PC-3 (cell line): ENCODE measurements at regions not wholly inside any gene's neighbourhood (a gene's known extent, or its start where the extent isn't known, plus 50 kb on each side); places are given as distances from the start of the nearest gene placed in this dataset.
A peak's percentile ranks its signal among the peaks of the same experiment; 100 is the strongest.
"Not testable (repeated sequence)": the region's sequence is repeated elsewhere in the genome, so short reads cannot be mapped to it uniquely, and the experiment has no call there.

Experiments
- ATAC-seq: fragments of 200-7000 bp; cut with Tn5 transposase; 2 replicates; pipeline ENCODE4 v1.9.1; 2020; ENCODE audit warnings: mild to moderate bottlenecking, moderate library complexity
- BruUV-seq: library from RNA; stranded (reverse); fragments of 400-500 nt; replicated peaks from 2 replicates; lab custom pipeline; 2021; lab: Mats Ljungman, UMichigan
- CTCF ChIA-PET: fragments of 300-600 bp; sonication (Branson Sonifier 250); formaldehyde crosslinking; loops from one replicate; lab custom pipeline; 2022; ENCODE audit warnings: antibody characterized with exemption; lab: Charles Lee
- POLR2A ChIA-PET: fragments of 300-600 bp; sonication (Branson Sonifier 250); formaldehyde crosslinking; loops from one replicate; lab custom pipeline; 2022; ENCODE audit warnings: antibody characterized with exemption; ENCODE audit not compliant: unreplicated experiment; lab: Charles Lee
- DNase-seq: peaks from one replicate; pipeline ENCODE4 v3.0.0-alpha.2; 2015
- H2AFZ ChIP-seq: fragments of 300-600 bp; sonication (generic); 2 replicates; pipeline ENCODE4 v1.6.0; 2016; ENCODE audit warnings: antibody characterized with exemption, low read length
- H3F3A ChIP-seq: fragments of 300-600 bp; sonication (generic); one replicate; pipeline ENCODE4 v1.6.0; 2017; ENCODE audit warnings: antibody characterized with exemption, low read length, control low read depth, mild to moderate bottlenecking; ENCODE audit not compliant: unreplicated experiment
- H3K27ac ChIP-seq: fragments of 300-600 bp; sonication (generic); 2 replicates; pipeline ENCODE4 v1.5.1; 2016; ENCODE audit warnings: mild to moderate bottlenecking, low read length
- H3K27me3 ChIP-seq: fragments of 300-600 bp; sonication (generic); 2 replicates; pipeline ENCODE4 v1.6.1; 2016; ENCODE audit warnings: low read length, mixed read lengths
- H3K36me3 ChIP-seq: fragments of 300-600 bp; sonication (generic); 2 replicates; pipeline ENCODE4 v1.6.1; 2016; ENCODE audit warnings: low read depth, mixed run types, low read length, mixed read lengths
- H3K4me1 ChIP-seq: fragments of 300-600 bp; sonication (generic); 2 replicates; pipeline ENCODE4 v1.5.1; 2016; ENCODE audit warnings: low read length; ENCODE audit not compliant: insufficient read depth
- H3K4me2 ChIP-seq: fragments of 300-600 bp; sonication (generic); 2 replicates; pipeline ENCODE4 v1.6.0; 2016; ENCODE audit warnings: low read length
- H3K4me3 ChIP-seq: fragments of 300-600 bp; sonication (generic); 2 replicates; pipeline ENCODE4 v1.5.1; 2016; ENCODE audit warnings: mild to moderate bottlenecking, low read length, mixed read lengths
- H3K79me2 ChIP-seq: fragments of 300-600 bp; sonication (generic); 2 replicates; pipeline ENCODE4 v1.6.1; 2017; ENCODE audit warnings: low read length, mixed read lengths
- H3K9ac ChIP-seq: fragments of 300-600 bp; sonication (generic); 2 replicates; pipeline ENCODE4 v1.6.0; 2016; ENCODE audit warnings: mild to moderate bottlenecking, low read length
- H3K9me2 ChIP-seq: fragments of 300-600 bp; sonication (generic); replicated peaks from 2 replicates; pipeline ENCODE4 v1.6.1; 2016; ENCODE audit warnings: mixed run types, low read length, mixed read lengths
- H3K9me3 ChIP-seq: fragments of 300-600 bp; sonication (generic); 2 replicates; pipeline ENCODE4 v1.6.1; 2016; ENCODE audit warnings: low read length, mixed read lengths
- H4K20me1 ChIP-seq: fragments of 300-600 bp; sonication (generic); 2 replicates; pipeline ENCODE4 v1.6.1; 2016; ENCODE audit warnings: low read length, mixed read lengths
- intact Hi-C: fragments of 100-400 bp; cut with micrococcal nuclease; formaldehyde crosslinking; loops from 2 replicates; pipeline ENCODE4 v1.9.0; 2023

DNA sequence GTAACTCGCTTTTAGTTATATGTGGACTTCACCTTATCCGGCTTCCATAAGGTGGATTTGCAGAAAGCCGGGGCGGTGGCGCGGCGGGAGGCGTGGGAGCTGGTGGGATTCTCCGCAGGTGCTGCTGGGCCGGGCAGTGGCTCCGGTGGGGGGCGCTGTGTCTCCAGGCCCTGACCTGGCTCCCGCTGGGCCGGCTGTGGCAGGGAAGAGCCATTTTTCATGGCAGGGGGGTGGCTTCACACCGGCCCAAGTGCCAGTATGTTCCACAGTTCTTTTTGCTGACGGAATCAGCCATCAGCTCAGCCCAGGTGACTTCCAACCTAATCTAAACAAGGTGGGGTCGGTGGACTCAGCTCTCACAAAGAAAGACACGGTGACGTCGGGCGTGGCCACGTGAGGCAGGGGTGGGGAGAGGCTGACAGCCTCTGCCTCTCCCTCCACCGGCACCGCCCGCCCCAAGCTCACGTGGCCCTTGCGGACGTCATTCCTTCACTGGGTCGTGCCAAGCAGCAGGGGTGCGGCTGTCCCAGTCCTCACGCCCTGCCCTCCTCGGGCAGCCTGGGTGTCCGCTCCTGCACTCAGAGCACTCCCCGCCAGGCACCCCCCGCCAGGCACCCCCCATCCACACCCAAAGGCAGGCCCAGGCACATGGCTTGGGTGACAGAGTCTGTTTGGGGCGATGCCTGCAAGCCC is 4429.9 kb upstream of the TPTE start:
- H3K4me3 ChIP-seq, CTCF ChIA-PET, DNase-seq: not testable (repeated sequence)

DNA sequence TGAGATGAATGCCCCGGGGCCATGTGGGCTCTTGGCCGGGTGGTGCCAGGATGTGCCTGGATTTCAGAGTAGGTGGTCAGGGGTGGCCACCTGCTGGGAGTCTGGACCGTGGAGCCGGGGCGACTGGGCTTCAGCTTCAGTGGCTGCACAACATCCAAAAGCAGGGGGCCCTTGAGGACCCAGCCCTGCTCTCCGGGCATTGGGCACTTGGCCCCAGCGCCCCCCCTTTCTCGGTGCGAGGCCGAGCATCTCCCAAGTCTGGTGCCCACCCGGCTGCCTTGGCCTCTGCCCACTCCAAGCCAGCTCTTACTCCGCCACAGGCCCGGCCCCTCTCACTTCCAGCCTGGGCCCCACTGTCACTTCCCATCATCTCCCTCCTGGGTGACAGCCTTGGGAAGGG is 4429.0 kb upstream of the TPTE start:
- H3K9me3 ChIP-seq, H3K4me2 ChIP-seq, H3K27me3 ChIP-seq, H4K20me1 ChIP-seq, BruUV-seq, DNase-seq, ATAC-seq, H3K27ac ChIP-seq, POLR2A ChIA-PET, H3F3A ChIP-seq, H3K9ac ChIP-seq, H3K4me3 ChIP-seq, H3K9me2 ChIP-seq, CTCF ChIA-PET, H2AFZ ChIP-seq, intact Hi-C loops, H3K4me1 ChIP-seq, H3K36me3 ChIP-seq, H3K79me2 ChIP-seq: not testable (repeated sequence)

More for the DNA sequence above, 4429.9 kb upstream of the TPTE start:
- ATAC-seq = peak; percentile 80
- H3K4me1 ChIP-seq, H2AFZ ChIP-seq, BruUV-seq, H3K36me3 ChIP-seq, H3K4me2 ChIP-seq, intact Hi-C loops, H4K20me1 ChIP-seq, H3K79me2 ChIP-seq, H3F3A ChIP-seq, H3K9ac ChIP-seq, H3K9me3 ChIP-seq, H3K27me3 ChIP-seq, POLR2A ChIA-PET, H3K9me2 ChIP-seq, H3K27ac ChIP-seq: not testable (repeated sequence)

DNA sequence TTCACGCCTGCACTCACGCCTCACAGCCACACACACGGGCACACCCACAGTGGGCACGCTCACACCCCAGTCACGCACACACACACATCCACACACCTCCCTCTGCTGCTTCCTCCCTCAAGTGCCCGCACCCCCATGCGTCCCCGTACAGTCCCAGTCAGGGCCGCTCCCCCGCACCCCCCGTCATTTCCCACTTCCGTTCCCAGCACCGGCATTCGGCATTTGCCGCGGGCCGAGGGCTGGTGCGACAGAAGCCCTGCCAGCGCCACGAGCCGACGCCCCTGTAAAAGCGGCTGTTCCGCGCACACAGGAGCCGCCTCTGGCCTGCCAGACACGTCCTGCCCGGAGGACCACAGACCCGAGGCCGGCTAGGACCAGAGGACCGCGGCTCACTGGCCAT is 4428.0 kb upstream of the TPTE start:
- H2AFZ ChIP-seq, H3F3A ChIP-seq, H3K4me1 ChIP-seq, H3K27ac ChIP-seq, H3K9me2 ChIP-seq, H3K9ac ChIP-seq, intact Hi-C loops, H3K4me3 ChIP-seq, H3K79me2 ChIP-seq, H3K9me3 ChIP-seq, H3K27me3 ChIP-seq, H3K4me2 ChIP-seq, H3K36me3 ChIP-seq, POLR2A ChIA-PET, DNase-seq, CTCF ChIA-PET, H4K20me1 ChIP-seq, BruUV-seq, ATAC-seq: not testable (repeated sequence)

DNA sequence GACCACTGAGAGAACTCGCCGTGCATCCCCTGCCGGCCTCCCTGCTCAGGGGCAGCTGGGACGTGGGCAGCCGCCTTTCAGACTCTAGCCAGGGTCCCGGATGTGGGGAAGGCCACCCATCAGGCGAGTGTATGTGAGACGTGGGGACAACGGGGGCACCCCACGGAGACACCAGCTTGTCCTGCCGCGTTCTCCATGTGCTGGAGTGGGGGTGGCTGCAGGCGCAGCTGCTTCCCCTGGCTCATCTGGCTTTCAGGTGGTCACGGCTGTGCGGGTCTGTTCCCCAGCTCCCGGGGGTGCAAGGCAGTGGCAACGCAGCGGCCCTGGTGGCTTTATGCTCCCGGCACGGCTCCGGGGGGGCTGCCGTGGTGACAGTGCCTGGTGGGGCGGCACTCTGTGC is 4427.5 kb upstream of the TPTE start:
- H3K9ac ChIP-seq, H3K79me2 ChIP-seq, H3K4me1 ChIP-seq, H3K4me3 ChIP-seq, H3K27me3 ChIP-seq, ATAC-seq, H3K4me2 ChIP-seq, H3K9me3 ChIP-seq, H2AFZ ChIP-seq, H3K9me2 ChIP-seq, H3K27ac ChIP-seq, DNase-seq, H4K20me1 ChIP-seq, CTCF ChIA-PET, H3K36me3 ChIP-seq, BruUV-seq, H3F3A ChIP-seq, POLR2A ChIA-PET, intact Hi-C loops: not testable (repeated sequence)

DNA sequence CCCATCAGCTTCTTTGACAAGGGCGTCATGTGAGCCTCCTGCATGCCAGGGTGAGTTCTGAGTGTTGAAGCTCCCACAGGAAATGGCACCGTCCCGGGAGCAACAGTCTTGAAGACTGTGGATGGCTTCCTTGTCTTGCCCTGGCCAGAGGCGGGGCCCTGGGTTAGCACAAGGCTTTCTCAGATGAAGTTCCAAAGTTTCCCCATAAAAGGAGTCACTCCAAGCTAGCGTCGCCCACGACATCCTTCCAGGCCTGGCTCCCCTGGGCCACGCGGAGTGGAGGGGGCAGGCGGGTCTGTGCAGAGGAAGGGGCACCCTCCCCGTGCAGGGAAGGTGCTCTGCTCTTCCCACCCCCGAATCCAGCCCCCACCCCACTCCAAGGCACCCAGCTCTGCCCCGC is 4426.1 kb upstream of the TPTE start:
- POLR2A ChIA-PET, H3K9me2 ChIP-seq, H3K4me3 ChIP-seq, H3K79me2 ChIP-seq, BruUV-seq, H3K27ac ChIP-seq, intact Hi-C loops, H2AFZ ChIP-seq, ATAC-seq, H3K9me3 ChIP-seq, H3F3A ChIP-seq, DNase-seq, H3K9ac ChIP-seq, H3K4me2 ChIP-seq, H3K36me3 ChIP-seq, H4K20me1 ChIP-seq, H3K27me3 ChIP-seq, H3K4me1 ChIP-seq, CTCF ChIA-PET: not testable (repeated sequence)

DNA sequence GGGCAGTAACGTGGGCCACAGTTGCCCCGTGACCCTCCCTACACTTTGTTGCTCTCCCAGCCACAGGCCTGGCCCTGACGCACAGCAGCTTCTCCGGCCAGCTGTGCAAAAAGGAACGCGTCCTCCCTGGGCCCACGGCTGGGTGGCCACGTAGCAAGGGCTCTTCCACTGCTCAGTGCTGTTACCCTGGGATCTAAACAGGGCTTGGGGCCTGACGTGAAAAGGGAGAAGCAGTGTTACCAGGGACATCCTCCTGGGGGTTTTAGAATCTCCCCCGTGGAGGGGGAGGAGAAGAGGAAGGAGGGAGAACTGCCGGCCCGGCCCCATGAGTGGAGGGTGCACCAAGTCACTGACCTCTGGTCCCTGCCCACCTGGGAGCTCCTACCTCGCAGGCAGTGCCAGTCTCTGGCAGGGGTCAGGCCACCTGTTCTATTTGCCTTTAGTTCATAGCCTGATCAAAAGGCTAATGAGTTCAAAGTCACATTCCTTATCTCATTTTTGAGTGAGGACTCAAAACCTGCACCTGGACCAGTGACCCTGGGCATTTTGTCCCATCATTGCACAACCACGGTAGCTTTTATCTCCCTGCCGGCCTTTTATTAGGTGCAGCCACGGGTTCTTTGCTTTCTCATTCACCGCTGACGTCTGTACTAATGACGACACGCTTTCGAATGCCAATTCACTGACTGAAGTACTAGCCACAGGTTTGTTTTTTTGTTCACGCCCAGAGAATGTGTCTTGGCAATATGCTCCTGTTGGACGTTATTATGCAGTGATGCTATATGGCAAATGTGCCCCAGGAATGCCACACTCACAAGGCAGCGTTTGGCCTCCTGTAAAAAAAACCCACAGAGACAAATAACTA is 4424.6 kb upstream of the TPTE start:
- H3K27ac ChIP-seq, POLR2A ChIA-PET: not testable (repeated sequence)
- BruUV-seq = TSS peak; percentile 95

More for the DNA sequence above, 4424.6 kb upstream of the TPTE start:
- H3K79me2 ChIP-seq, ATAC-seq, H3K4me2 ChIP-seq, DNase-seq, H3K4me1 ChIP-seq, H3K36me3 ChIP-seq, H4K20me1 ChIP-seq, CTCF ChIA-PET, intact Hi-C loops, H3K9ac ChIP-seq, H2AFZ ChIP-seq, H3K9me2 ChIP-seq, H3K27me3 ChIP-seq, H3K4me3 ChIP-seq, H3K9me3 ChIP-seq, H3F3A ChIP-seq: not testable (repeated sequence)
